CD8-positive, alpha-beta memory T cell (primary cell): ENCODE measurements at regions not wholly inside any gene's neighbourhood (a gene's known extent, or its start where the extent isn't known, plus 50 kb on each side); places are given as distances from the start of the nearest gene placed in this dataset.

Source experiments
- CTCF ChIA-PET: fragments of 350-600 bp; sonication (Branson Sonifier 250); formaldehyde crosslinking; loops from one replicate; lab custom pipeline; 2021; ENCODE audit warnings: antibody characterized with exemption; lab: Charles Lee
- POLR2A ChIA-PET: fragments of 350-600 bp; sonication (Branson Sonifier 250); formaldehyde crosslinking; loops from one replicate; lab custom pipeline; 2021; ENCODE audit warnings: antibody characterized with exemption; lab: Charles Lee
- DNase-seq, 5 donors: peaks; one replicate each; pipeline versions ENCODE4 v3.0.0 to v3.0.0-alpha.2; 2020 to 2022; ENCODE audit warnings: mixed read lengths in 1 of 5
- H3K27ac ChIP-seq: one replicate; pipeline ENCODE4 v1.7.0; 2013; ENCODE audit warnings: low read depth, mild to moderate bottlenecking, low read length, moderate library complexity
- H3K27me3 ChIP-seq: 2 replicates; pipeline ENCODE4 v1.7.0; 2013; ENCODE audit warnings: low read length, mild to moderate bottlenecking; ENCODE audit not compliant: insufficient read depth, poor library complexity, severe bottlenecking
- H3K36me3 ChIP-seq: 2 replicates; pipeline ENCODE4 v1.7.0; 2013; ENCODE audit warnings: mild to moderate bottlenecking, low read length, moderate library complexity; ENCODE audit not compliant: insufficient read depth
- H3K4me1 ChIP-seq: 2 replicates; pipeline ENCODE4 v1.7.0; 2013; ENCODE audit warnings: mild to moderate bottlenecking, low read length, moderate library complexity; ENCODE audit not compliant: insufficient read depth
- H3K4me3 ChIP-seq: 2 replicates; pipeline ENCODE4 v1.7.0; 2013; ENCODE audit warnings: mild to moderate bottlenecking, low read length
- H3K9me3 ChIP-seq: 2 replicates; pipeline ENCODE4 v1.7.0; 2013; ENCODE audit warnings: mild to moderate bottlenecking, low read length
- H3K27ac Mint-ChIP-seq, 8 donors: one replicate each; pipeline ENCODE4 v1.8.0; 2020 to 2021; ENCODE audit warnings: mixed read lengths in 8 of 8, mild to moderate bottlenecking in 6 of 8, inconsistent platforms in 3 of 8, moderate library complexity in 3 of 8
- H3K27me3 Mint-ChIP-seq, 2 donors: one replicate each; pipeline ENCODE4 v1.8.0; 2020 to 2021; ENCODE audit warnings: mixed read lengths in 2 of 2, mild to moderate bottlenecking in 1 of 2, moderate library complexity in 1 of 2
- H3K36me3 Mint-ChIP-seq, 3 donors: one replicate each; pipeline ENCODE4 v1.8.0; 2020 to 2021; ENCODE audit warnings: mixed read lengths in 3 of 3, inconsistent platforms in 1 of 3, mild to moderate bottlenecking in 1 of 3
- H3K4me1 Mint-ChIP-seq, 3 donors: one replicate each; pipeline ENCODE4 v1.8.0; 2020 to 2021; ENCODE audit warnings: mixed read lengths in 3 of 3, inconsistent platforms in 1 of 3, mild to moderate bottlenecking in 1 of 3
- H3K4me3 Mint-ChIP-seq, 7 donors: one replicate each; pipeline ENCODE4 v1.8.0; 2020 to 2021; ENCODE audit warnings: mixed read lengths in 7 of 7, mild to moderate bottlenecking in 6 of 7, moderate library complexity in 4 of 7, inconsistent platforms in 2 of 7
- H3K9me3 Mint-ChIP-seq, 5 donors: one replicate each; pipeline ENCODE4 v1.8.0; 2020 to 2022; ENCODE audit warnings: mixed read lengths in 5 of 5, mild to moderate bottlenecking in 3 of 5, moderate library complexity in 2 of 5, inconsistent platforms in 1 of 5

DNA sequence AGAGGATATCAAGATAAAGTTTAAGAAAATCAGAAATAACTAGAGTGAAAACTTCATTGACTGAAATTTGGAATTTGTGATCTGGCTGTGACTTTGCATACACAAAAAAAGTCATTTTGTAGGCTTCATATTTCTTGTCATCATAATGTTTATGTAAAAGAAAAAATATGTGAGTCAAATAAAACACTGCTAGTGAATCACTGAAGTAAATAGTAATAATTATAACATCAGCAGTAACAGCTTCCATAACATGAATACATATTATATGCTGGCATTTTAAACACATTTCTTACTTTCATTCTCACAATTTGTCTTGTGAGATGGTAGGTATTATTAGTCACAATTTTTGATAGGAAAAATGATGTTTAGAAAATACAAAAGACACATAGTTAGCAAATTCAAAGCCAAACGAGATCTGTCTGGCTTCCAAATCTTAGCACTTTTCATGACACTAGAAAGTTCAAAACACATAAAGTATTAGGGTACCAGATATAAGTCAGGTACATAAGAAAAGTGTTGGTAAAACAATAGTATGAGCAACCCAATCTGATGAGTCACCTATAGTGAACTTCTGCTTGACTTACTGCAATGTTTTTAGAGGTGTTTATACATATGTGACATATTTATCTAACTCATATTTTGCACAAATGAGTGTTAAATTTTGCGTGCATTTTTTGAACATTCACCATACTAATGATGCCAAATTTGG, 241.0 kb upstream of the SNX7 start:
- POLR2A ChIA-PET: no interaction called here
- no peak for DNase-seq
- no peaks in the 10 kb centered on the region for H3K9me3 ChIP-seq
- H3K9me3 Mint-ChIP-seq: no peaks in the 10 kb centered on the region
- no peak overlapping the region for H3K27ac ChIP-seq
- H3K27me3 Mint-ChIP-seq: peaks cover 0 to 9% of the 10 kb centered on the region in 2 donors
- H3K36me3 Mint-ChIP-seq: peaks cover 0 to 3% (median 0%) of the 10 kb centered on the region in 3 donors
- H3K27me3 ChIP-seq: no peaks in the 10 kb centered on the region
- no peak overlapping the region for H3K4me3 Mint-ChIP-seq
- CTCF ChIA-PET: no interaction called here
- H3K36me3 ChIP-seq: no peaks in the 10 kb centered on the region
- no peak overlapping the region for H3K4me3 ChIP-seq
- no peak overlapping the region for H3K27ac Mint-ChIP-seq
- no peaks in the 10 kb centered on the region for H3K4me1 Mint-ChIP-seq
- H3K4me1 ChIP-seq: no peaks in the 10 kb centered on the region

DNA sequence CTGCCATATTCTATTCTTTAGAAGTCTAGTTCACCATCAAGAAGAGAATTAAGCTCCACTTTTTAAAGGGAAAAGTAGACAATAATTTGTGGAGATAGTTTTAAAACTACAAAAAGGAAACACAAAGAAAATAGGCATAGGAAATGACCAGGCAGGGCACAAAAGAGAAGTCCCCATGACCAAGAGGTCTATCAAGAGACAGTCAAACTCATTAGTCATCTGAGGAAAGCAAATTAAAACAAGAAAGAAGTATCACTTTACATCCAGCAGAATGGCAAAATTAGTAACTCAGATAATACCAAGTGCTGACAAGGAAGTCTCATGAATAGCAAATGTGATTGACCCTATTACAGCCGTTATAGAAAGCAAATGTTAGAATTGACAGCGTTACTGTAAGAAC, 243.7 kb upstream of the SNX7 start:
- H3K27ac Mint-ChIP-seq: no peak overlapping the region
- POLR2A ChIA-PET: no interaction called here
- H3K36me3 ChIP-seq: no peaks in the 10 kb centered on the region
- H3K4me3 ChIP-seq: no peak overlapping the region
- no peak overlapping the region for H3K4me3 Mint-ChIP-seq
- H3K4me1 Mint-ChIP-seq: no peaks in the 10 kb centered on the region
- H3K9me3 ChIP-seq: no peaks in the 10 kb centered on the region
- no peaks in the 10 kb centered on the region for H3K27me3 ChIP-seq
- no peak overlapping the region for H3K27ac ChIP-seq
- no peaks in the 10 kb centered on the region for H3K4me1 ChIP-seq
- DNase-seq: no peak
- peaks cover 0 to 10% (median 0%) of the 10 kb centered on the region in 3 donors for H3K36me3 Mint-ChIP-seq
- peaks cover 0 to under 1% (median 0%) of the 10 kb centered on the region in 5 donors for H3K9me3 Mint-ChIP-seq
- CTCF ChIA-PET: no interaction called here
- peaks cover 0 to 9% of the 10 kb centered on the region in 2 donors for H3K27me3 Mint-ChIP-seq

DNA sequence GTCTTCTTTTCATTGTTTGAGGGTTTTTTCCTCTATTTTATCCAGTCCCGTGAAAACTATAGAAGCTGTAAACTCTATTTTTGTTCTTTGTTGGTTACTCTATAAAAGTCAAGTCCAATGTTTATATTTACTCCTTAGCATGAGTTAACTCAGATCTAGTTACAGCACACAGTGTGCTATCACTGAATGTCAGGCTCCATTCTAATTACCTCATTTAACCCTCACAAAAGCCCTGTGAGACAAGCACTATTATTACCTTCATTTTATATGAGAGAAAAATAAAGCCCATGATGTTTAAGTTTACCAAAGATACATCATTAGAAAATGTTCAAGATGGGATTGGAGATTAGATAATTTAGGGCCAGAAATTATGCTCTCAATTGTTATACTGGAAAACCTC, 251.4 kb upstream of the SNX7 start:
- Histone ChIP-seq H3K36me3 (no peaks in the 10 kb centered on the region), H3K4me1 (no peaks in the 10 kb centered on the region), H3K27me3 (no peaks in the 10 kb centered on the region), H3K9me3 (no peaks in the 10 kb centered on the region), H3K27ac (no peak overlapping the region), H3K4me3 (no peak overlapping the region)
- no peak for DNase-seq
- Mint-ChIP-seq H3K27ac (peak overlapping the region in 1 of 8 donors; percentile 89), H3K4me3 (no peak overlapping the region), H3K27me3 (no peaks in the 10 kb centered on the region), H3K4me1 (peaks cover 9 to 17% (median 12%) of the 10 kb centered on the region in 3 donors), H3K9me3 (peaks cover 0 to 6% (median 0%) of the 10 kb centered on the region in 5 donors), H3K36me3 (peaks cover 0 to 14% (median 0%) of the 10 kb centered on the region in 3 donors)
- CTCF ChIA-PET: interaction anchor here (1.2 kb wide), 1 partner anchor 9 kb away, joined by 3 read pairs; no protein-coding TSS in a partner anchor
- POLR2A ChIA-PET: no interaction called here

DNA sequence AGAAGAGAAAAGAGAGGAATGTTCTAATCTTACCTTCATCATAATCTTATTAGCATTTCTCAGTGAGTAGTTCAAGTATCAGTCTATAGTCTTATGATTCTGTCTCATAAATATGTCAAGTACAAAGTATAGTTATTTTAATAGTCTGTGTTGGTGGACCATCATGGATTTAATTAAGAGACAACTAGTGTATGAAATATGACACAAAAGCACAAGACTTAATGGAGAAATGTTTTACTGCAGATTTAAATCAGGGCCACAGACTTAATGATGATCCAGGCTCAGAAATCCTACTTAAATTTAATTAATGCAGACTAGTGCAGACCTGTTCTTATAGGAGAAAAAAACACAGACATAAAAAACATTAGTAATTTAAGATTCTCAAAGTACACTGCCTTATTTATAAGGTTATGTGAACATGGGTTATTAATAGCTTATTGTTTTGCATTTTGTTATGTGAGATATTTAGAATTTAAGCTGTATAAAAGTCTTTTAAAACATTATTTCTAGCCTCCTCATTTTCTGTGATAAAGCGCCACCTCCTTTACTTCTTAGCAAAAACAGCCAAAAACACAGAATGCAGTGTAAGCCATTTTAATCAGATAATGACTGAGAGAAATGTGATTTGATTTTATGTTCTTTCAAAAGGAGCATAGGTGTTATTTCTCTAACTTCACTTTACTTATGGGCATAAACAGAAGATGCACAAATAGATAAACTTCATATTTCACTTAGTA, 255.0 kb upstream of the SNX7 start:
- ChIA-PET POLR2A (no interaction called here), CTCF (no interaction called here)
- Mint-ChIP-seq H3K36me3 (no peaks in the 10 kb centered on the region), H3K27me3 (no peaks in the 10 kb centered on the region), H3K9me3 (no peaks in the 10 kb centered on the region), H3K4me3 (no peak overlapping the region), H3K27ac (peak overlapping the region in 5 of 8 donors; percentile 7 to 62 (median 46)), H3K4me1 (peaks cover 21 to 43% (median 35%) of the 10 kb centered on the region in 3 donors)
- Histone ChIP-seq H3K36me3 (no peaks in the 10 kb centered on the region), H3K4me3 (no peak overlapping the region), H3K27ac (no peak overlapping the region), H3K4me1 (no peaks in the 10 kb centered on the region), H3K9me3 (no peaks in the 10 kb centered on the region), H3K27me3 (no peaks in the 10 kb centered on the region)
- DNase-seq: no peak

DNA sequence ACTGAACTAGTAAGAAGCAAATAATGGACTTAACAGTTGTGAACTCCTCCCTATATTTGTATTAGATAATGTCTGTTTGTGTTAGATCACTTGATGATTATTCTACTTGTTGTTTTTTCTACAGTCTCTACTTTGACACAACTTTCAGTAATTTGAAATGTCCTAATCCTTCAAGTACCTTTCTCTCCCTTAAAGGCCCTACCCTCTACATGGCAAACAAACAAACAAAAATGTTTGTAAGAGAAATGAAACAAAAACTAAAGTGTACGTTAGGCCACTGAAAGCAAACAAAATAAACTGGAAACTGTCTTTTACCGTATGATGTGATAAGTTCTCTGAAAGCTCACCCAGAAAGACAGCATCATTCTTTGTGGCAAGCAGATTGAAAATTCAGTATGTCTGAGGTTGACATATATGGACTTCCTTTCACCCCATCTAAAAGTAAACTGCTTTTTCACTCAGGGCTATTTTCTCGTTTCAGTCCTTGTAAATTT, 255.9 kb upstream of the SNX7 start:
- Histone ChIP-seq H3K4me3 (no peak overlapping the region), H3K9me3 (no peaks in the 10 kb centered on the region), H3K27ac (no peak overlapping the region), H3K4me1 (no peaks in the 10 kb centered on the region), H3K27me3 (no peaks in the 10 kb centered on the region), H3K36me3 (no peaks in the 10 kb centered on the region)
- H3K9me3 Mint-ChIP-seq: peaks cover 0 to 2% (median 0%) of the 10 kb centered on the region in 5 donors
- H3K27ac Mint-ChIP-seq: peak overlapping the region; percentile 8 to 95 (median 81)
- ChIA-PET CTCF (no interaction called here), POLR2A (no interaction called here)
- no peaks in the 10 kb centered on the region for H3K36me3 Mint-ChIP-seq
- peaks cover 21 to 43% (median 35%) of the 10 kb centered on the region in 3 donors for H3K4me1 Mint-ChIP-seq
- peak overlapping the region in 5 of 7 donors; percentile 61 to 79 (median 66) for H3K4me3 Mint-ChIP-seq
- no peaks in the 10 kb centered on the region for H3K27me3 Mint-ChIP-seq
- no peak for DNase-seq

DNA sequence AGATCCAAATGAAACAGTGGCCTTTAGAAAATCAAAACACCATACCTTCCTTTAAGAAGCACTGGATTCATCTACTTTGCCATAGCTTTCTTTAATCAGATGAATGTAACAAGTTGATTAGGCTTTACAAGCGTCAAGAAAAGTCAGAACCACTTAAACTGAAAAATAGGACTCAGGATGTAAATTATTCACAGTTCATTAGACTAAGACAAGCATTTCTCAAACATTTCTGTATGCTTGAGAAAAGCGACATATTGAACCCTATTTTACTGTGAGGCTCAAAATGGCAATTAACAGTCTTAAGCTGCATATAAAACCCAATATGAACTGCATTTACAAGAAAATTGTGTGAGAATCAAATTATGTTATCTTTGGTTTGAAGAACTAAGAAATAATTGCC, 256.7 kb upstream of the SNX7 start:
- Mint-ChIP-seq H3K36me3 (no peaks in the 10 kb centered on the region), H3K27ac (peak overlapping the region in 3 of 8 donors; percentile 32 to 74 (median 40)), H3K4me3 (peak overlapping the region in 1 of 7 donors; percentile 11), H3K4me1 (peaks cover 21 to 43% (median 35%) of the 10 kb centered on the region in 3 donors), H3K27me3 (no peaks in the 10 kb centered on the region), H3K9me3 (peaks cover 0 to 2% (median 0%) of the 10 kb centered on the region in 5 donors)
- Histone ChIP-seq H3K27me3 (no peaks in the 10 kb centered on the region), H3K27ac (no peak overlapping the region), H3K9me3 (no peaks in the 10 kb centered on the region), H3K4me1 (no peaks in the 10 kb centered on the region), H3K4me3 (no peak overlapping the region), H3K36me3 (no peaks in the 10 kb centered on the region)
- POLR2A ChIA-PET: interaction anchor here (0.8 kb wide), 1 partner anchor 17 kb away, joined by 3 read pairs; no protein-coding TSS in a partner anchor
- no peak for DNase-seq
- CTCF ChIA-PET: no interaction called here

DNA sequence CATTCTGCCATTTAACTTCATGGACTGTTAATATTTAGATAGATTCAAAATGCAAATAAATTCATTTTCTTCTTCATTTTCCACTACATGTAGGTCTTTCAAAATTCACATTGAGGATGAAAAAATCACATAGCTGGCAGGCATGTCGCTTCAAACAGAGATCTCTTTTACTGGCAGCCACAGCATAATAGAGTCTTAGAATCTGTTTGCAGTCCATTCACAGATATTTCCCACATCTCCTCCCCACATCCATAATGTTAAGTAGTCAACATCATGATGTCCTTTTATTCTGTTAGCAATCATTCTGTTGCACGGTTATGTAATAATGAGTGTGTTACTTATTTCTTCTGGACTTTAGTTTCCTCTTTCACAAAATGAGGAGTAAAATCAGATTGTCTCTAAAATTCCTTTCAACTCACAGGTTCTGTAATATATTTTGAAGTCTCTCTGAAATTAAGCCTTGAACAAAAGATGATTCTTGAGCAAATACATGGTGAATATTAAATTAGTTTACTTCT, 257.5 kb upstream of the SNX7 start:
- H3K4me1 ChIP-seq: no peaks in the 10 kb centered on the region
- no peaks in the 10 kb centered on the region for H3K36me3 Mint-ChIP-seq
- no peak for DNase-seq
- H3K27me3 ChIP-seq: no peaks in the 10 kb centered on the region
- H3K4me3 ChIP-seq: no peak overlapping the region
- H3K9me3 Mint-ChIP-seq: peaks cover 0 to 2% (median 0%) of the 10 kb centered on the region in 5 donors
- H3K4me1 Mint-ChIP-seq: peaks cover 21 to 43% (median 35%) of the 10 kb centered on the region in 3 donors
- no peaks in the 10 kb centered on the region for H3K27me3 Mint-ChIP-seq
- ChIA-PET CTCF (no interaction called here), POLR2A (interaction anchor here (0.8 kb wide), 1 partner anchor 17 kb away, joined by 3 read pairs; no protein-coding TSS in a partner anchor)
- H3K27ac ChIP-seq: no peak overlapping the region
- peak overlapping the region in 1 of 8 donors; percentile 2 for H3K27ac Mint-ChIP-seq
- no peak overlapping the region for H3K4me3 Mint-ChIP-seq
- H3K36me3 ChIP-seq: no peaks in the 10 kb centered on the region
- H3K9me3 ChIP-seq: no peaks in the 10 kb centered on the region

DNA sequence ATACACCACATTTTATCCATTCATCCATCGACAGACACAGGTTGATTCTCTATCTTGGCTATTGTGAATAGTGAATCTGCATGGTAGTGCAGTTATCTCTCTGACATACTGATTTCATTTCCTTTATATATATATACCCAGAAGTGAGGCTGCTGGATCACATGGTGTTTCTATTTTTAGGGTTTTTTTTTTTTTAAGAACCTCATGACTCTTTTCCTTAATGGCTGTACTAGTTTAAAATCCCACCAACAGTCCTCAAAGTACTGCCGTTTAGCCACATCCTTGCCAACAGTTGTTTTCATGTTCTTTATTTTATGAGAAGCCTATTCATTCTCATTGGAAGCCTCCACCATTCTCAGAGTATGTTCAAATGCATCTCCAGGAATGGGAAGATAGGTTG, 258.7 kb upstream of the SNX7 start:
- Histone ChIP-seq H3K36me3 (no peaks in the 10 kb centered on the region), H3K9me3 (no peaks in the 10 kb centered on the region), H3K27ac (no peak overlapping the region), H3K27me3 (no peaks in the 10 kb centered on the region), H3K4me3 (no peak overlapping the region), H3K4me1 (no peaks in the 10 kb centered on the region)
- Mint-ChIP-seq H3K27ac (no peak overlapping the region), H3K4me3 (no peak overlapping the region), H3K4me1 (peaks cover 25 to 47% (median 39%) of the 10 kb centered on the region in 3 donors), H3K36me3 (no peaks in the 10 kb centered on the region), H3K27me3 (no peaks in the 10 kb centered on the region), H3K9me3 (peaks cover 0 to 2% (median 0%) of the 10 kb centered on the region in 5 donors)
- POLR2A ChIA-PET: no interaction called here
- CTCF ChIA-PET: no interaction called here
- no peak for DNase-seq
